Mammary epithelial cell (primary cell): ENCODE measurements at regions not wholly inside any gene's neighbourhood (a gene's known extent, or its start where the extent isn't known, plus 50 kb on each side); places are given as distances from the start of the nearest gene placed in this dataset.

Experiments
- EZH2 ChIP-seq: IDR thresholded peaks from 2 replicates; pipeline ENCODE4 v1.6.1; 2012; ENCODE audit warnings: low read length, inconsistent platforms, borderline replicate concordance
- TF ChIP-seq, protein P1 (sequence below), 2 donors: IDR thresholded peaks in 1 of 2; conservative IDR thresholded peaks in 1 of 2; 2 replicates each; pipeline ENCODE4 v1.5.1; 2011 to 2012; ENCODE audit warnings: inconsistent platforms in 2 of 2, low read length in 2 of 2, mild to moderate bottlenecking in 2 of 2, control low read depth in 1 of 2, low read depth in 1 of 2; ENCODE audit not compliant: insufficient read depth in 1 of 2; ENCODE audit errors: extremely low read depth in 1 of 2

DNA sequence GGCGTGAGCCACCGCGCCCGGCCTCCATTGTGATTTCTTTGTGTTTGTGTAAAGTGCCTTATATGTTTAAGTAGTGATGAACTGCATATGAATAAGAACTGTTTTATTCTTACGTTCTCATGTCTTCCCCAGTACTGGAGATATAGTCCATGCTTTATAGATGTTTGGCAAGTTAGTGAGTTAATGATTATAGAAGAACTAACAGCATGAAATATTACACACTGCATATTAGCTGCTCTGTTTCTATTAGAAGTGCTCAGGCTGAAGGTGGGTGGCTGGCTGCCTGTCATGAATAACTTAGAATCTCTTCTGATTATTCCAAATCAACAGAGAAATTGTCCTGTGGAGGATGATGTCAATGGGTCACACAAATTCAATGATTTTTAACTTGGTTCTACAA, 709.4 kb downstream of the GALC start:
- TF ChIP-seq, protein P1, sequence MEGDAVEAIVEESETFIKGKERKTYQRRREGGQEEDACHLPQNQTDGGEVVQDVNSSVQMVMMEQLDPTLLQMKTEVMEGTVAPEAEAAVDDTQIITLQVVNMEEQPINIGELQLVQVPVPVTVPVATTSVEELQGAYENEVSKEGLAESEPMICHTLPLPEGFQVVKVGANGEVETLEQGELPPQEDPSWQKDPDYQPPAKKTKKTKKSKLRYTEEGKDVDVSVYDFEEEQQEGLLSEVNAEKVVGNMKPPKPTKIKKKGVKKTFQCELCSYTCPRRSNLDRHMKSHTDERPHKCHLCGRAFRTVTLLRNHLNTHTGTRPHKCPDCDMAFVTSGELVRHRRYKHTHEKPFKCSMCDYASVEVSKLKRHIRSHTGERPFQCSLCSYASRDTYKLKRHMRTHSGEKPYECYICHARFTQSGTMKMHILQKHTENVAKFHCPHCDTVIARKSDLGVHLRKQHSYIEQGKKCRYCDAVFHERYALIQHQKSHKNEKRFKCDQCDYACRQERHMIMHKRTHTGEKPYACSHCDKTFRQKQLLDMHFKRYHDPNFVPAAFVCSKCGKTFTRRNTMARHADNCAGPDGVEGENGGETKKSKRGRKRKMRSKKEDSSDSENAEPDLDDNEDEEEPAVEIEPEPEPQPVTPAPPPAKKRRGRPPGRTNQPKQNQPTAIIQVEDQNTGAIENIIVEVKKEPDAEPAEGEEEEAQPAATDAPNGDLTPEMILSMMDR (conservative IDR thresholded peaks at IDR 0.05 in 1 of 2, IDR thresholded peaks at IDR 0.05 in 1 of 2; ENCODE audit: extremely low read depth in 1 of 2, insufficient read depth in 1 of 2, low read depth in 1 of 2, low read length in 2 of 2), result no peak
- TF ChIP-seq EZH2, result no peak
